ENCODE measurements at regions not wholly inside any gene's neighbourhood (a gene's known extent, or its start where the extent isn't known, plus 50 kb on each side); places are given as distances from the start of the nearest gene placed in this dataset.

DNA sequence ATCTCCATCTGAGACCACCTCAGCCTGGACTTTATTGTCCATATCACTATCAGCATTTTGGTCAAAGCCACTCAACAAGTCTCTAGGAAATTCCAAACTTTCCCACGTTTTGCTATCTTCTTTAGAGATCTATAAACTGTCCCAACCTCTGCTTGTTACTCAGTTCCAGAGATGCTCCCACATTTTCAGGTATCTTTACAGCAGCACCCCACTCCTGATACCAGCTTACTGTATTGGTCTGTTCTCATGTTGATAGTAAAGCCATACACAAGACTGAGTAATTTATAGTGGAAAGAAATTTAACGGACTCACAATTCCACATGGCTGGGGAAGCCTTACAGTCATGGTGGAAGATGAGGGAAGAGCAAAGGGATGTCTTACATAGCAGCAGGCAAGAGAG, 465.4 kb upstream of the PBX1 start:
- Histone ChIP-seq H3K79me2 (ENCODE audit: control insufficient read depth, insufficient read depth, low read length) (no peaks in the 10 kb centered on the region), H4K20me1 (ENCODE audit: control insufficient read depth, insufficient read depth) (no peaks in the 10 kb centered on the region), H3K4me2 (ENCODE audit: control insufficient read depth, insufficient read depth) (no peak overlapping the region), H3K9ac (ENCODE audit: control insufficient read depth, insufficient read depth, low read length) (no peak overlapping the region), H3K27me3 (replicated peaks in 1 of 2; ENCODE audit: control insufficient read depth in 2 of 2, insufficient read depth in 2 of 2, low read length in 1 of 2) (no peaks in the 10 kb centered on the region), H3K4me3 (no peak overlapping the region), H3K9me3 (replicated peaks; ENCODE audit: control insufficient read depth, insufficient read depth, low read length) (no peaks in the 10 kb centered on the region; the same call in 2 of the 3 replicates), H3K27ac (ENCODE audit: control insufficient read depth, insufficient read depth) (no peak overlapping the region), H3K4me1 (ENCODE audit: control insufficient read depth, insufficient read depth, low read length) (no peaks in the 10 kb centered on the region), H3K36me3 (ENCODE audit: control insufficient read depth in 2 of 2, insufficient read depth in 2 of 2, low read length in 1 of 2) (no peaks in the 10 kb centered on the region), H2AFZ (ENCODE audit: control insufficient read depth, low read depth, low read length) (no peak overlapping the region)
- no peak for FAIRE-seq
- no peak for ATAC-seq
- whole genome bisulfite sequencing (ENCODE audit: insufficient coverage, insufficient replicate concordance, low lambda C conversion rate, missing lambda C conversion rate), result 19% methylated on average over 2 of the region's 2 CpGs
- BruUV-seq (replicated peaks), result no TSS peak
- POLR2A ChIA-PET, result no interaction called here
- no peak for TF ChIP-seq CBFB (IDR thresholded peaks at IDR 0.05; ENCODE audit: low read depth)
- TF ChIP-seq, protein P1, sequence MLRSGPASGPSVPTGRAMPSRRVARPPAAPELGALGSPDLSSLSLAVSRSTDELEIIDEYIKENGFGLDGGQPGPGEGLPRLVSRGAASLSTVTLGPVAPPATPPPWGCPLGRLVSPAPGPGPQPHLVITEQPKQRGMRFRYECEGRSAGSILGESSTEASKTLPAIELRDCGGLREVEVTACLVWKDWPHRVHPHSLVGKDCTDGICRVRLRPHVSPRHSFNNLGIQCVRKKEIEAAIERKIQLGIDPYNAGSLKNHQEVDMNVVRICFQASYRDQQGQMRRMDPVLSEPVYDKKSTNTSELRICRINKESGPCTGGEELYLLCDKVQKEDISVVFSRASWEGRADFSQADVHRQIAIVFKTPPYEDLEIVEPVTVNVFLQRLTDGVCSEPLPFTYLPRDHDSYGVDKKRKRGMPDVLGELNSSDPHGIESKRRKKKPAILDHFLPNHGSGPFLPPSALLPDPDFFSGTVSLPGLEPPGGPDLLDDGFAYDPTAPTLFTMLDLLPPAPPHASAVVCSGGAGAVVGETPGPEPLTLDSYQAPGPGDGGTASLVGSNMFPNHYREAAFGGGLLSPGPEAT (IDR thresholded peaks at IDR 0.05; ENCODE audit: low read depth), result no peak
- TF ChIP-seq, protein P2, sequence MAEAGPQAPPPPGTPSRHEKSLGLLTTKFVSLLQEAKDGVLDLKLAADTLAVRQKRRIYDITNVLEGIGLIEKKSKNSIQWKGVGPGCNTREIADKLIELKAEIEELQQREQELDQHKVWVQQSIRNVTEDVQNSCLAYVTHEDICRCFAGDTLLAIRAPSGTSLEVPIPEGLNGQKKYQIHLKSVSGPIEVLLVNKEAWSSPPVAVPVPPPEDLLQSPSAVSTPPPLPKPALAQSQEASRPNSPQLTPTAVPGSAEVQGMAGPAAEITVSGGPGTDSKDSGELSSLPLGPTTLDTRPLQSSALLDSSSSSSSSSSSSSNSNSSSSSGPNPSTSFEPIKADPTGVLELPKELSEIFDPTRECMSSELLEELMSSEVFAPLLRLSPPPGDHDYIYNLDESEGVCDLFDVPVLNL (IDR thresholded peaks at IDR 0.05; ENCODE audit: low read depth, low read length), result no peak
- TF ChIP-seq IKZF2 (IDR thresholded peaks at IDR 0.05), result no peak
- TF ChIP-seq ZNF207 (IDR thresholded peaks at IDR 0.05; ENCODE audit: borderline replicate concordance), result no peak
- no peak for TF ChIP-seq EED (IDR thresholded peaks at IDR 0.05; ENCODE audit: low read depth)
- no peak for TF ChIP-seq SMC3 (IDR thresholded peaks at IDR 0.05; ENCODE audit: borderline replicate concordance, low read length)
- in situ Hi-C loops (cut with MboI) (no loop called here), intact Hi-C loops (cut with micrococcal nuclease; ENCODE audit: unreplicated experiment) (no loop called here)
- DNase-seq (ENCODE audit: low read depth, low spot score), result no peak
- CTCF ChIA-PET, result no interaction called here
- RAD21 ChIA-PET (ENCODE audit: unreplicated experiment), result no interaction called here
- SMC1A ChIA-PET (ENCODE audit: uncharacterized antibody, unreplicated experiment), result no interaction called here
